ENCODE measurements at regions not wholly inside any gene's neighbourhood (a gene's known extent, or its start where the extent isn't known, plus 50 kb on each side); places are given as distances from the start of the nearest gene placed in this dataset.

DNA sequence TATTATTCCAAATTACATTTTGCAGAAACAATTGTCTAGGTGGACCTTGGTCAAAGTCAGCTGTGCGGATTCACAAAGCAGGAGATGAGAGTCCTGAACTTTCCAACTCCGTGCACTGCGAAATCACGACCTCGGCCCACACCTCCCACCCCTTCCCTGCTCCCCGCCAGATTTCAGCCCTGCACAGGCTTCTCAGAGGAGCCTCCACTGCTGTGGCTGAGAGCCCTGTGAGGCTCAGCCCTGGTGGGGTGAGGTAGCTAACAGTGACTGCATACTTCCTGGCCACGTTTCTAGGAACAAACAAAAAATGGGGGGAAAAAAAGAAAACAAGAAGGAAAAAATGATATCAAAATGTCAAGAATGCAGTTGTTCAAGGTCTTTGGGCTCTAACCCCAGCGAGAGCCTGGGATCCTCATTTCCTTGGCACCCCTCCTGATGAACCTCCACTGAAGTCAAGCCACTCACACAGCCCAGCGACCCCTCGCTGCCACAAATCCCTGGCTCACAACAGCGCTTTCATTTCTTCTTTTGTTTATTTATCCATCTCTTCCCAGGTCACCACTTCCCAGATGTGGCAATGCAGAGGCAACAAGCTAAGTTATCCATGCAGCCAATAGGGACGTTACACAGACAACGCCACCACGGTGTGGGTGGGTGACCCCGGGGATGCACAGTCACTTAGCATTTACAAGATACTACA lies 729.7 kb upstream of the ID2 start:
- no peak overlapping the region for H3K9ac ChIP-seq (ENCODE audit: low read depth in 1 of 2, low read length in 2 of 2)
- H3K27me3 ChIP-seq (ENCODE audit: control insufficient read depth in 4 of 4, insufficient read depth in 4 of 4, low read length in 3 of 4), result no peaks in the 10 kb centered on the region
- WGBS, result 78% methylated on average over 15 of the region's 15 CpGs
- H3K9me3 ChIP-seq (ENCODE audit: control insufficient read depth in 4 of 4, low read length in 3 of 4), result no peaks in the 10 kb centered on the region
- no peak overlapping the region for H3K27ac ChIP-seq (ENCODE audit: low read depth in 1 of 2, low read length in 2 of 2)
- no peak overlapping the region for H3K4me3 ChIP-seq (ENCODE audit: low read depth in 1 of 3, low read length in 3 of 3)
- no peaks in the 10 kb centered on the region for H3K4me1 ChIP-seq (ENCODE audit: control insufficient read depth in 4 of 4, insufficient read depth in 4 of 4, low read length in 3 of 4)
- no peak for TF ChIP-seq FOXA2 (IDR thresholded peaks at IDR 0.05)
- TF ChIP-seq JUND (IDR thresholded peaks at IDR 0.05), result no peak
- no peak for TF ChIP-seq FOXA1 (IDR thresholded peaks at IDR 0.05)
- TF ChIP-seq, protein P1, sequence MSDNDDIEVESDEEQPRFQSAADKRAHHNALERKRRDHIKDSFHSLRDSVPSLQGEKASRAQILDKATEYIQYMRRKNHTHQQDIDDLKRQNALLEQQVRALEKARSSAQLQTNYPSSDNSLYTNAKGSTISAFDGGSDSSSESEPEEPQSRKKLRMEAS (IDR thresholded peaks at IDR 0.05), result no peak
- TF ChIP-seq SP1 (IDR thresholded peaks at IDR 0.05), result no peak
- no peak for TF ChIP-seq NR2F2 (IDR thresholded peaks at IDR 0.05)
- TF ChIP-seq HNF4G (IDR thresholded peaks at IDR 0.05), result no peak
- TF ChIP-seq, protein P2, sequence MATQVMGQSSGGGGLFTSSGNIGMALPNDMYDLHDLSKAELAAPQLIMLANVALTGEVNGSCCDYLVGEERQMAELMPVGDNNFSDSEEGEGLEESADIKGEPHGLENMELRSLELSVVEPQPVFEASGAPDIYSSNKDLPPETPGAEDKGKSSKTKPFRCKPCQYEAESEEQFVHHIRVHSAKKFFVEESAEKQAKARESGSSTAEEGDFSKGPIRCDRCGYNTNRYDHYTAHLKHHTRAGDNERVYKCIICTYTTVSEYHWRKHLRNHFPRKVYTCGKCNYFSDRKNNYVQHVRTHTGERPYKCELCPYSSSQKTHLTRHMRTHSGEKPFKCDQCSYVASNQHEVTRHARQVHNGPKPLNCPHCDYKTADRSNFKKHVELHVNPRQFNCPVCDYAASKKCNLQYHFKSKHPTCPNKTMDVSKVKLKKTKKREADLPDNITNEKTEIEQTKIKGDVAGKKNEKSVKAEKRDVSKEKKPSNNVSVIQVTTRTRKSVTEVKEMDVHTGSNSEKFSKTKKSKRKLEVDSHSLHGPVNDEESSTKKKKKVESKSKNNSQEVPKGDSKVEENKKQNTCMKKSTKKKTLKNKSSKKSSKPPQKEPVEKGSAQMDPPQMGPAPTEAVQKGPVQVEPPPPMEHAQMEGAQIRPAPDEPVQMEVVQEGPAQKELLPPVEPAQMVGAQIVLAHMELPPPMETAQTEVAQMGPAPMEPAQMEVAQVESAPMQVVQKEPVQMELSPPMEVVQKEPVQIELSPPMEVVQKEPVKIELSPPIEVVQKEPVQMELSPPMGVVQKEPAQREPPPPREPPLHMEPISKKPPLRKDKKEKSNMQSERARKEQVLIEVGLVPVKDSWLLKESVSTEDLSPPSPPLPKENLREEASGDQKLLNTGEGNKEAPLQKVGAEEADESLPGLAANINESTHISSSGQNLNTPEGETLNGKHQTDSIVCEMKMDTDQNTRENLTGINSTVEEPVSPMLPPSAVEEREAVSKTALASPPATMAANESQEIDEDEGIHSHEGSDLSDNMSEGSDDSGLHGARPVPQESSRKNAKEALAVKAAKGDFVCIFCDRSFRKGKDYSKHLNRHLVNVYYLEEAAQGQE (IDR thresholded peaks at IDR 0.05), result no peak
- TF ChIP-seq, protein P3, sequence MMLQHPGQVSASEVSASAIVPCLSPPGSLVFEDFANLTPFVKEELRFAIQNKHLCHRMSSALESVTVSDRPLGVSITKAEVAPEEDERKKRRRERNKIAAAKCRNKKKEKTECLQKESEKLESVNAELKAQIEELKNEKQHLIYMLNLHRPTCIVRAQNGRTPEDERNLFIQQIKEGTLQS (IDR thresholded peaks at IDR 0.05), result no peak
- no peak for TF ChIP-seq RXRA (IDR thresholded peaks at IDR 0.05)
- no peak for DNase-seq (ENCODE audit: low spot score)
- H3K36me3 ChIP-seq (ENCODE audit: control insufficient read depth in 4 of 4, insufficient read depth in 3 of 4, low read depth in 1 of 4, low read length in 3 of 4), result no peaks in the 10 kb centered on the region

DNA sequence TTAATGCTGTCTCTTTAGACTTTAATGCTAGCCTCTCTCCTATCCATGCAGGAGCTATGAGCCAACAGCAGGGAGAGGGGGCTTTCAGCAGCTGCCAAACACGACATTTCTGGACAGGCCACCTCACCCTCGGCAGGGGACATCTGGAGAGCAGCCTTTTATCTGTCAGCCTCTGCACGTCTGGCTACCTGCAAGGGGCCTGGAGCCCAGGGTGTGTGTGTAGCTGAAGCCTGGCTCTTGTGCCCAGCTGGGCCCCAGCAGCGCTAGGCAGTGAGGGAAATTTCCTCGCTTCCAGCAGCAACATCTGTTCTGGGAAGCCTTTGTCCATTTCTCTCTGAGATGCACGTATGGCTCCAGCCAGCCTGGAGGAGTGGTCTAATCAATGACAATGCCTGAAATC lies 728.7 kb upstream of the ID2 start:
- Histone ChIP-seq H3K27me3 (ENCODE audit: control insufficient read depth in 4 of 4, insufficient read depth in 4 of 4, low read length in 3 of 4) (no peaks in the 10 kb centered on the region), H3K4me3 (ENCODE audit: low read depth in 1 of 3, low read length in 3 of 3) (no peak overlapping the region), H3K36me3 (ENCODE audit: control insufficient read depth in 4 of 4, insufficient read depth in 3 of 4, low read depth in 1 of 4, low read length in 3 of 4) (no peaks in the 10 kb centered on the region), H3K27ac (ENCODE audit: low read depth in 1 of 2, low read length in 2 of 2) (no peak overlapping the region), H3K9me3 (ENCODE audit: control insufficient read depth in 4 of 4, low read length in 3 of 4) (no peaks in the 10 kb centered on the region), H3K9ac (ENCODE audit: low read depth in 1 of 2, low read length in 2 of 2) (no peak overlapping the region), H3K4me1 (ENCODE audit: control insufficient read depth in 4 of 4, insufficient read depth in 4 of 4, low read length in 3 of 4) (no peaks in the 10 kb centered on the region)
- TF ChIP-seq, protein P4, sequence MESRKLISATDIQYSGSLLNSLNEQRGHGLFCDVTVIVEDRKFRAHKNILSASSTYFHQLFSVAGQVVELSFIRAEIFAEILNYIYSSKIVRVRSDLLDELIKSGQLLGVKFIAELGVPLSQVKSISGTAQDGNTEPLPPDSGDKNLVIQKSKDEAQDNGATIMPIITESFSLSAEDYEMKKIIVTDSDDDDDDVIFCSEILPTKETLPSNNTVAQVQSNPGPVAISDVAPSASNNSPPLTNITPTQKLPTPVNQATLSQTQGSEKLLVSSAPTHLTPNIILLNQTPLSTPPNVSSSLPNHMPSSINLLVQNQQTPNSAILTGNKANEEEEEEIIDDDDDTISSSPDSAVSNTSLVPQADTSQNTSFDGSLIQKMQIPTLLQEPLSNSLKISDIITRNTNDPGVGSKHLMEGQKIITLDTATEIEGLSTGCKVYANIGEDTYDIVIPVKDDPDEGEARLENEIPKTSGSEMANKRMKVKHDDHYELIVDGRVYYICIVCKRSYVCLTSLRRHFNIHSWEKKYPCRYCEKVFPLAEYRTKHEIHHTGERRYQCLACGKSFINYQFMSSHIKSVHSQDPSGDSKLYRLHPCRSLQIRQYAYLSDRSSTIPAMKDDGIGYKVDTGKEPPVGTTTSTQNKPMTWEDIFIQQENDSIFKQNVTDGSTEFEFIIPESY (IDR thresholded peaks at IDR 0.05), result no peak
- TF ChIP-seq RAD21 (IDR thresholded peaks at IDR 0.05), result no peak
- TF ChIP-seq HNF4G (IDR thresholded peaks at IDR 0.05), result no peak
- TF ChIP-seq GABPA (IDR thresholded peaks at IDR 0.05 in 1 of 2, conservative IDR thresholded peaks at IDR 0.05 in 1 of 2), result no peak
- TF ChIP-seq, protein P1 (IDR thresholded peaks at IDR 0.05), result no peak
- 87% methylated on average over 6 of the region's 6 CpGs for WGBS
- no peak for DNase-seq (ENCODE audit: low spot score)
